ENCODE measurements at regions not wholly inside any gene's neighbourhood (a gene's known extent, or its start where the extent isn't known, plus 50 kb on each side); places are given as distances from the start of the nearest gene placed in this dataset.
"Not testable (repeated sequence)": the region's sequence is repeated elsewhere in the genome, so short reads cannot be mapped to it uniquely, and the experiment has no call there.

- TF ChIP-seq POLR2A (IDR thresholded peaks at IDR 0.05; ENCODE audit: low read length); GATA1 (IDR thresholded peaks at IDR 0.05; ENCODE audit: low read depth, low read length): not testable (repeated sequence)
These were observed 108.0 kb upstream of the LNX1 start for GRCh38 chr4:53699310-53699709.

All from erythroblast (primary cell).